BLaER1 treated with 17β-estradiol and CSF1 and Interleukin-3, amounts not matched to agents 10 nM and 100 nM (cell line): ENCODE measurements at regions not wholly inside any gene's neighbourhood (a gene's known extent, or its start where the extent isn't known, plus 50 kb on each side); places are given as distances from the start of the nearest gene placed in this dataset.

Experiments
- H3K27ac ChIP-seq, 11 experiments: shearing (Covaris generic); formaldehyde crosslinking; 2 replicates each; pipeline ENCODE4 v1.8.1; 2022
- H3K27me3 ChIP-seq, 11 experiments: shearing (Covaris generic); formaldehyde crosslinking; 2 replicates each; pipeline ENCODE4 v1.8.1; 2022
- H3K36me3 ChIP-seq, 11 experiments: shearing (Covaris generic); formaldehyde crosslinking; 2 replicates each; pipeline ENCODE4 v1.8.1; 2022
- H3K4me1 ChIP-seq, 10 experiments: shearing (Covaris generic); formaldehyde crosslinking; 2 replicates each; pipeline ENCODE4 v1.8.1; 2022
- H3K4me2 ChIP-seq, 11 experiments: shearing (Covaris generic); formaldehyde crosslinking; 2 replicates each; pipeline ENCODE4 v1.8.1; 2022
- H3K4me3 ChIP-seq, 10 experiments: shearing (Covaris generic); formaldehyde crosslinking; 2 replicates each; pipeline ENCODE4 v1.8.1; 2022
- H3K9ac ChIP-seq, 11 experiments: shearing (Covaris generic); formaldehyde crosslinking; 2 replicates each; pipeline ENCODE4 v1.8.1; 2022
- H3K9me3 ChIP-seq, 11 experiments: shearing (Covaris generic); formaldehyde crosslinking; replicated peaks in 1 of 11; 2 replicates each; pipeline ENCODE4 v1.8.1; 2022
- H4K20me1 ChIP-seq, 11 experiments: shearing (Covaris generic); formaldehyde crosslinking; 2 replicates each; pipeline ENCODE4 v1.8.1; 2022
- Cebpa-rat ChIP-seq, 11 experiments: shearing (Covaris generic); IDR thresholded peaks; 2 replicates each; pipeline ENCODE4 v1.8.1; 2022

DNA sequence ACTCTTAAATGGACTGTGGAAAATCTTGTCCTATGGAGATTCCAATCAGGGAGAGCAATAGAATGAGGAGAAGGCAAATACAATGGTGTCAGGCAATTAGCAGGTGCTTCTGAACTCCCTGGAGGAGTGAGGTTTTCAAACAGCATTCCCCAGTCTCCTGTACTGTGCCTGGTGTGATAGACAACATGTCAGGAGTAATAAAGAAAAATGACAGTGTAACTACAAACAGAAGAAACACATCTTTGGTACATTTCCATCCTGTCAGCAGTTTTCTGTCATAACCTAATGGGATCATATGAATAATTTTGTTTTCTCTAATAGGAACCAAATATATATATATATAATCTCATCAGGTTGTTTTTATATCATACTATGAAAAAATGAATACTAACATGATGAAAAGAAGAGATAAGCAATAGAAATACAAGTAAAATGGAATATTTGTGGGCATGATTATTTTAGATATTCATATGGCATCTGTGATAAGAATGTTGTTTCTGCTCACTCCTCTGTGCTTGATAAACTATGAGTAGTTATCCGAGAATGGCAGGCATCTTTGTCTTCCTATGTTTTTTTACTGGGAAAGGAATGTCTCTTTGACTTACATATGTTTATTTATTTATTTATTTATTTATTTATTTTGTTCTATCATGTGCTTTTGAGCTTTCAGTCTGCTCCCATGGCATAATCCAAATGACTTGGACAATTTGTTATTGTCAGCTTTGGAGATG, 441.7 kb downstream of the TXNL1 start:
- Histone ChIP-seq H3K4me1 (peaks cover 0 to 12% (median 6%) of the 10 kb centered on the region in 10 experiments; a peak in 11 of 20 replicates), H3K27me3 (no peaks in the 10 kb centered on the region), H3K9ac (no peak overlapping the region), H3K36me3 (no peaks in the 10 kb centered on the region), H3K4me3 (no peak overlapping the region), H3K4me2 (no peak overlapping the region), H3K9me3 (peaks cover 0 to 5% (median 0%) of the 10 kb centered on the region in 11 experiments; a peak in 2 of 22 replicates), H3K27ac (no peak overlapping the region), H4K20me1 (no peaks in the 10 kb centered on the region)
- no peak for TF ChIP-seq Cebpa-rat (IDR thresholded peaks at IDR 0.05)

- H3K27me3 ChIP-seq: no peaks in the 10 kb centered on the region
- no peak overlapping the region for H3K9ac ChIP-seq
- no peaks in the 10 kb centered on the region for H4K20me1 ChIP-seq
- no peak overlapping the region for H3K4me2 ChIP-seq
- H3K4me3 ChIP-seq: no peak overlapping the region
- H3K4me1 ChIP-seq: no peaks in the 10 kb centered on the region
- no peaks in the 10 kb centered on the region for H3K36me3 ChIP-seq
- H3K9me3 ChIP-seq: peaks cover 0 to 5% (median 0%) of the 10 kb centered on the region in 11 experiments; a peak in 2 of 22 replicates
- no peak for TF ChIP-seq Cebpa-rat (IDR thresholded peaks at IDR 0.05)
- no peak overlapping the region for H3K27ac ChIP-seq
These were observed 447.1 kb downstream of the TXNL1 start for GRCh38 chr18:56191334-56191733.

DNA sequence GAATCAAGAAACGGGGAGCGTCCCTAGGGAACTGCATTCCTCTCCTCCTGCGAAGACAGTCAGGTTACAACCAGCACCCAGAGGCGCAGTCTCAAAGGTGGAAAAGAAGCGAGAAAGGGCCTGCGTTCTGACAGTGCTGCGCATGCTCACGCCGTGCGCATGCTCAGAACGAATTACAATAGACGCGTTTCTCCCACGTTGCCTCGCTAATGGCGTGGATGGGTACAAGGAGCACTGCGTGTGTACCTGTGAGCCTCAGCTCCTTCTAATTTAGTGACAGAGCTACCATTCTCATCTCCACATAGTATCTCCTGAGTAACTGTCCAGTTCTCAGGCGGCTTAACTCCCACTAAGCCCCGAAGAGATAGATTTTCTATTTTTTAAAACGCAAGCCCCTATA, 448.8 kb downstream of the TXNL1 start:
- no peaks in the 10 kb centered on the region for H3K4me1 ChIP-seq
- no peak overlapping the region for H3K27ac ChIP-seq
- H4K20me1 ChIP-seq: no peaks in the 10 kb centered on the region
- no peak for TF ChIP-seq Cebpa-rat (IDR thresholded peaks at IDR 0.05)
- H3K4me2 ChIP-seq: no peak overlapping the region
- H3K27me3 ChIP-seq: no peaks in the 10 kb centered on the region
- no peak overlapping the region for H3K9ac ChIP-seq
- H3K4me3 ChIP-seq: no peak overlapping the region
- peaks cover 0 to 10% (median 0%) of the 10 kb centered on the region in 11 experiments; a peak in 4 of 22 replicates for H3K9me3 ChIP-seq
- H3K36me3 ChIP-seq: no peaks in the 10 kb centered on the region

GRCh38 chr18:56188529-56189275, 449.7 kb downstream of the TXNL1 start:
- Histone ChIP-seq H3K4me3 (no peak overlapping the region), H4K20me1 (no peaks in the 10 kb centered on the region), H3K9ac (no peak overlapping the region), H3K9me3 (peaks cover 0 to 12% (median 8%) of the 10 kb centered on the region in 11 experiments; a peak in 9 of 22 replicates), H3K36me3 (no peaks in the 10 kb centered on the region), H3K4me1 (no peaks in the 10 kb centered on the region), H3K27ac (no peak overlapping the region), H3K27me3 (no peaks in the 10 kb centered on the region), H3K4me2 (no peak overlapping the region)
- no peak for TF ChIP-seq Cebpa-rat (IDR thresholded peaks at IDR 0.05)

GRCh38 chr18:56186319-56186718, 452.1 kb downstream of the TXNL1 start:
- Histone ChIP-seq H3K4me2 (no peak overlapping the region), H3K27ac (no peak overlapping the region), H4K20me1 (no peaks in the 10 kb centered on the region), H3K9me3 (peaks cover 9 to 31% (median 23%) of the 10 kb centered on the region in 11 experiments; a peak in 18 of 22 replicates), H3K36me3 (no peaks in the 10 kb centered on the region), H3K9ac (no peak overlapping the region), H3K4me1 (no peaks in the 10 kb centered on the region), H3K27me3 (no peaks in the 10 kb centered on the region), H3K4me3 (no peak overlapping the region)
- TF ChIP-seq Cebpa-rat (IDR thresholded peaks at IDR 0.05): no peak

GRCh38 chr18:56185126-56185525, 453.3 kb downstream of the TXNL1 start:
- Histone ChIP-seq H3K4me2 (no peak overlapping the region), H4K20me1 (no peaks in the 10 kb centered on the region), H3K27ac (no peak overlapping the region), H3K9ac (no peak overlapping the region), H3K27me3 (no peaks in the 10 kb centered on the region), H3K4me3 (no peak overlapping the region), H3K36me3 (no peaks in the 10 kb centered on the region), H3K4me1 (no peaks in the 10 kb centered on the region), H3K9me3 (peaks cover 9 to 31% (median 23%) of the 10 kb centered on the region in 11 experiments; a peak in 18 of 22 replicates)
- TF ChIP-seq Cebpa-rat (IDR thresholded peaks at IDR 0.05): no peak

- no peaks in the 10 kb centered on the region for H4K20me1 ChIP-seq
- peaks cover 0 to 5% (median under 1%) of the 10 kb centered on the region in 11 experiments; a peak in 4 of 22 replicates for H3K9me3 ChIP-seq
- H3K4me1 ChIP-seq: no peaks in the 10 kb centered on the region
- H3K27me3 ChIP-seq: no peaks in the 10 kb centered on the region
- H3K4me3 ChIP-seq: no peak overlapping the region
- no peak for TF ChIP-seq Cebpa-rat (IDR thresholded peaks at IDR 0.05)
- no peak overlapping the region for H3K27ac ChIP-seq
- H3K9ac ChIP-seq: no peak overlapping the region
- no peak overlapping the region for H3K4me2 ChIP-seq
- no peaks in the 10 kb centered on the region for H3K36me3 ChIP-seq
These were observed 461.6 kb downstream of the TXNL1 start for GRCh38 chr18:56176751-56177150.

DNA sequence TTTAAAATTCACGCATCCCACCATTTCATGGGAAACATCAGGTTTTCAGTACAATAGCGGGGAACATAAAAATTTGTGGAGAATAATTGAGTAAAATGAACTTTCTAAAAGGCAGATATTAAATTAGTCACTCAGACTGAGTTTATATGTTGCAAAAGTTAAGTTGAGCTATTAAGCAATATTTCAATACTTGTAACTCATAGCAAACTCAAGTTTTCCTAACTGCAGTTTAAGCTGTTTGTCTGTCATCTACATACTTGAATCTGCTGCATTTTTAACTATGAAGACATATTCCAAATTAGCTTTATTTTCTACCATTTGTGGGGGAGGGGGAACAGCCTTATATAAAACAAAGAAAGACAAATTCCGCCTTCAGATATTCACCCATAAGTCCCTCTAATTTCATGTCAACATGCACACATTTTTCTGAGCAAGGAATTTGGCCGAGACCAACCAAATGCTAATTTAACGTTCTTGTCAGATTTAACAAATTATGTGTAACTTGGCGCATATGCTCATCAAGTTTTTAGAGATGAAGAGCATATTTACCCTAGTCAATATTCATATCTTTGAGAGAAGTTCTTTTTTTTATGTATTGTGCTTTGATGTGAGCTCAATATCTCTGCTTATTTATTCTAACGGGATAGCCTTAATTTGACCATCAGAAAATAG, 462.9 kb downstream of the TXNL1 start:
- H3K27me3 ChIP-seq: no peaks in the 10 kb centered on the region
- TF ChIP-seq Cebpa-rat (IDR thresholded peaks at IDR 0.05): no peak
- H4K20me1 ChIP-seq: no peaks in the 10 kb centered on the region
- H3K4me3 ChIP-seq: no peak overlapping the region
- no peak overlapping the region for H3K9ac ChIP-seq
- no peak overlapping the region for H3K4me2 ChIP-seq
- H3K27ac ChIP-seq: no peak overlapping the region
- peaks cover 4 to 13% (median 10%) of the 10 kb centered on the region in 11 experiments; a peak in 21 of 22 replicates for H3K9me3 ChIP-seq
- H3K4me1 ChIP-seq: no peaks in the 10 kb centered on the region
- H3K36me3 ChIP-seq: no peaks in the 10 kb centered on the region

DNA sequence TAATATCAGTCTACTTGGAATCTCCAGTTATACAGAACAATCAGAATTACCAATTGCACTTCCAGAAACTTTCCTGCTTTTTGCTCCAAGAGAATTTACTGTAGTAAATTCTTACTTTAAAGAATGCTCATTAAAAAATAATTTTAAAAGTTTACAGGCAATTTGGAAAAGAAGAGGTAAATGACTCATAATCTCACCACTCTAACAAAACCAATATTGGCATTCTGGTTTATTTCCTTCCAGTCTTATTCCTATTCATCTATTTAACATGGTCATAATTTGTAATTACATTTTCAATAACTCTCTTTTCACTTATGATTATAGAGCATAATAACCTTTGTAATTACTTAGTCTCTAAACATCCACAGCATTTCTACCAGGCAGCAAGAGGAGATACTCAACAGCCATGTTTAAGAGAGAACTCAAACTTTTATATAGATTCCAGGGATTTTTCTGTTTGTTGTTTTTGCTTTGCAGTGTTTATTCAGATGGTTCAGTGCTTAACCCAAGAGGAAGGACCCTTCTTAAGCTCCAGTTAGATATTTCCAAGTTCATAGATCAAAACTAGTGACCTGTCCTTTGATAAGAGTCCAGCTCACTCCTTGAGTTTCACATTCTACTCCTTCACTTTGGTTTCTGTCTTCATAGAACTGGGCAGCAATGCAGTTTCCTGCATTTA, 464.7 kb downstream of the TXNL1 start:
- no peaks in the 10 kb centered on the region for H4K20me1 ChIP-seq
- peaks cover 13 to 21% (median 18%) of the 10 kb centered on the region in 11 experiments for H3K9me3 ChIP-seq
- no peak overlapping the region for H3K4me2 ChIP-seq
- H3K27me3 ChIP-seq: no peaks in the 10 kb centered on the region
- no peak overlapping the region for H3K9ac ChIP-seq
- no peak overlapping the region for H3K27ac ChIP-seq
- H3K36me3 ChIP-seq: no peaks in the 10 kb centered on the region
- TF ChIP-seq Cebpa-rat (IDR thresholded peaks at IDR 0.05): no peak
- peaks cover 0 to 12% (median 5%) of the 10 kb centered on the region in 10 experiments; a peak in 9 of 20 replicates for H3K4me1 ChIP-seq
- no peak overlapping the region for H3K4me3 ChIP-seq
